Adrenal gland (tissue), 5 donors: ENCODE measurements at regions not wholly inside any gene's neighbourhood (a gene's known extent, or its start where the extent isn't known, plus 50 kb on each side); places are given as distances from the start of the nearest gene placed in this dataset.

ENCODE experiments used
- POLR2A ChIP-seq, 2 donors: fragments of 450-650 bp; IDR thresholded peaks; one replicate each; pipeline ENCODE4 v1.6.1; 2017; ENCODE audit warnings: antibody characterized with exemption in 2 of 2, mild to moderate bottlenecking in 2 of 2, moderate library complexity in 1 of 2
- TF ChIP-seq, protein P1 (sequence below), 6 experiments: fragments of 450-650 bp in 4 of 6; fragments of 200-600 bp in 2 of 6; sonication (generic) in 1 of 6; IDR thresholded peaks; 1 replicate in 5 of 6; 2 replicates in 1 of 6; pipeline versions ENCODE4 v1.5.1 to v1.8.0; 2016 to 2021; ENCODE audit warnings: antibody characterized with exemption in 6 of 6, mild to moderate bottlenecking in 2 of 6, moderate library complexity in 1 of 6
- donor health status: DM: no; HTN: no; CAD: no.

GRCh38 chrX:25925946-25926345 is 212.2 kb upstream of the MAGEB18 start:
- TF ChIP-seq, protein P1, sequence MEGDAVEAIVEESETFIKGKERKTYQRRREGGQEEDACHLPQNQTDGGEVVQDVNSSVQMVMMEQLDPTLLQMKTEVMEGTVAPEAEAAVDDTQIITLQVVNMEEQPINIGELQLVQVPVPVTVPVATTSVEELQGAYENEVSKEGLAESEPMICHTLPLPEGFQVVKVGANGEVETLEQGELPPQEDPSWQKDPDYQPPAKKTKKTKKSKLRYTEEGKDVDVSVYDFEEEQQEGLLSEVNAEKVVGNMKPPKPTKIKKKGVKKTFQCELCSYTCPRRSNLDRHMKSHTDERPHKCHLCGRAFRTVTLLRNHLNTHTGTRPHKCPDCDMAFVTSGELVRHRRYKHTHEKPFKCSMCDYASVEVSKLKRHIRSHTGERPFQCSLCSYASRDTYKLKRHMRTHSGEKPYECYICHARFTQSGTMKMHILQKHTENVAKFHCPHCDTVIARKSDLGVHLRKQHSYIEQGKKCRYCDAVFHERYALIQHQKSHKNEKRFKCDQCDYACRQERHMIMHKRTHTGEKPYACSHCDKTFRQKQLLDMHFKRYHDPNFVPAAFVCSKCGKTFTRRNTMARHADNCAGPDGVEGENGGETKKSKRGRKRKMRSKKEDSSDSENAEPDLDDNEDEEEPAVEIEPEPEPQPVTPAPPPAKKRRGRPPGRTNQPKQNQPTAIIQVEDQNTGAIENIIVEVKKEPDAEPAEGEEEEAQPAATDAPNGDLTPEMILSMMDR (IDR thresholded peaks at IDR 0.05): no peak
- no peak for TF ChIP-seq POLR2A (IDR thresholded peaks at IDR 0.05)
